NCI-H748 (cell line): ENCODE measurements at regions not wholly inside any gene's neighbourhood (a gene's known extent, or its start where the extent isn't known, plus 50 kb on each side); places are given as distances from the start of the nearest gene placed in this dataset.

ENCODE experiments used
- DNase-seq: peaks from one replicate; lab custom pipeline; 2025; ENCODE audit not compliant: unreplicated experiment; lab: John Stamatoyannopoulos, UW

DNA sequence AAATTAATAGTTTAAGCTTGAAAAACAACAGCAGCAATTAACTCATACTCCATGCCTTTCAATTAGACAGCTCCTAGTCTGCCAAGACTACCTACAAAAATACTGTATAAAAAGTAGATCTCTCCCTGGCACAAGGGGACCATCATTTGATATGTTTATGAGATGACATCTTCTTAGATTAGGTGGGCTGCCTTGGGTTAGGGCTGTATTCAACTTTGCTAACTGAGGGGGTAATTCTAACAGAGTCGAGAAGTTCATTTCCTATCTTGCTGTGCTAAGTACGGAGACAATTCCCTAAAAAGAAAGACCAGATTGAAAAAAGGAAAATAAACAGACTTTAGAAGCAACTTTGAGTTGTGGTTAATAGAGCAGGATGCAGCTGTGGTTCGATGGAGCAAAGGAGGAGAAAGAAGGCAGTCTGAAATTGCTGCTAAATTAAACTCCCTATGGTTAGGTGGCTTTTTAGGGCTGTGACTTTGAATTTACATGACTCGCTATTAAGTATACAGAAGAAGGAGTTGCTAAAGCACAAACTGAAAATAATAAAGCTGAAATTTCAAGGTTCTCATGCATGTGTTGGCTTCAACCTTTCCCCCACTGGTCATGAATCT is 75.4 kb downstream of the CDC7 start:
- DNase-seq: no peak

DNA sequence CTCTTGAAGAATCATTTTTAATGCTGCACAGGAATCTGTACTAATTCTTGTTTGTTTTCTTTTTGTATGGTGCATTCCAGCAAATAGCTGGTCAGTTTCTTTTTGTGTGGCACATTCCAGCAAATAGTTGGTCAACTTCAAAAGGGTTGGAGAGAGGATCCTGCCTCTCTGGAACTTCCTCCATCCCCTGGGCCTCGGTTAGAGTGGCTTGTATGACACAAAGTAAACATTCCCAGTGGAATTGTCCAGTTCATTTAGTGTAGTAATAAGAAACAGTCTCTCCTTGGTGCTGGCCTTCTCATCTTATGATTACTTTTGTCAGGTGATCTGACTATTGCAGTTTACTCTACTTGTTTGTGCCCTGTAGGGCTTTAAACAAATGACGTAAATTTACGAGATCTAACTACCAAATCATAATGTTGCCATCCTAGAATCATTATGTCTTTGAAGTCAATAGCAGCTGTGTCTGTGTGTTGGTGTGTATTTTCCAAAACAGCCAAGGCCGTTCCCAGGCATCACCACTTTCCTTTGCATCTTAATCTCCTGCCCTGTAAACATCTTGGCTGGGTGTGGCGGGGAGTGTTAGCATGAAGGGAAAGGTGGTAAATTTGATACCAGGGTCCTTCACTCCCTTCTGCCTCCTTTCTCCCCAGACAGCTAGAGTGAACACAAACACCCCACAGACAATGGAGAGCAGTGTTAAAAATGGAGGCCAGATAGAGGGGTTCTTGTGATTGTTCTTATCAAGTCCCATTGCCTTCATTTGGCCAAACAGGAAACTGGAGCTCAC is 77.9 kb downstream of the CDC7 start:
- DNase-seq: no peak

DNA sequence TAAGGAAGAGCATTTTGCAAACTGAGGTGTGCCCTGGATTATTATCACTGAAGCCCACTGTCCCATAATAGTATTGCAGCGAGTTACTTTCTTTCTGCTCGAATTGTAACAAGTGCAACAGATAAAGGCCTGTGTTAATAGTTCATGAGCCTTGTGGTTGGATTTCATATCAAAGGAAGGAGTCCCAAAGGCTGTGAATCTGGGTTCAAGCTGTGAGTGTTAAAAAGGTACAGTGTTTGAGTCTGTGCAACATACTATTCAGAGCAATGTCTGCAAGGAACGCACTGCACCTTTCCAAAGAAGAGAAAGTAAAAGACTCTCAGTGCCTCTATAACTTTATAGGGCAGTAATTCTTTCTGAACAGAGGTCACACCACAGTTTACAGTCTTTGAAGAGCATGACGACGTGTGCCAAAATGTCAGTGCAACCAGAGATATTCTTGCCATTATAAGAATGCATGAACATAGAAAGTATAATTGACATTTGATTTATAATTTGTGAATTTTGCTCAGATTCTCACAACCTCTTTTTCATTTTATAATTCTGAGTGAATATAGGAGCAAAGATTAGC is 79.1 kb downstream of the CDC7 start:
- DNase-seq: no peak

DNA sequence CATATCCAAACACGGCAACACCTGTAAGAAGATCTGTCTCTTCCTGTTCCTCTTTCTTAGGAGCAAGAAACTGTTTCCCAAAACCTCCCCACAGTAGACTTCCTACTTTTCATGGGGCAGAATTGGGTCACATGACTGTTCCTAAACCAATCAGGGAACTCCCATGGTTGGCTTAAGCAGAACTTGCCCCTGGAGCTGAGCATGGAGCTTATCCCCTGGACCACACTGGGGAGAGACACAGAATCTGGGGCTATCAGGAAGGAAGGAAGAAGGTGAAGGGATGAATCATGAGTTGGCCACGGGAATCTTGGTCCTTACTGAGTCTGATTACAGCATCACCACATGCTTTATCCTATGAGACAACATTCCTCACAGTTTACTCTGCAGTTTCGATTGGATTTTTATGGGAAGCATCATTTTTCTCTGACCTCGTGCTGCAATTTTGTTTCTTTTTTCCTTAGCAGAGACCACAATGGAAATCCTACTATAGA is 81.8 kb downstream of the CDC7 start:
- DNase-seq: peak; percentile 30

DNA sequence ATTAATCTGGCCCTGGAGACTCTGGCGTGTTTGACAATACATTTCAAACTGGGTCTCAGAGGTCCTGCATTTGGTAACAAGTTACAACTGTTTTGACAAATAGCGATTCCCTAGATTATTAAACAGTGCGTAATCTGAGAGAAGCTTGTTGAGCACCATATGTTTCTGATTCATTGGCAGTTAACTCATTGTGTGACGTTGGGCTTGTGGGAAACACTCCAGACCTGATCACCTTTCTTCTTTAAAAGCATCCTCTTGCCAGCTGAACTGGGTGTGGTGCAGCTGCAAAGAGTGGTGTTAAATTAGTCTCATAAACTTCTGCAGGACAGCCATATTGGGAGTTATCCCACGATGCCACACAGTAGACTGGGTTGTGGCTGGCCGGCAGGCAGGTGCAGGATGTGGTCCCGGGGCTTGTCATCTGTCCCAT is 82.7 kb downstream of the CDC7 start:
- peak; percentile 85 for DNase-seq

DNA sequence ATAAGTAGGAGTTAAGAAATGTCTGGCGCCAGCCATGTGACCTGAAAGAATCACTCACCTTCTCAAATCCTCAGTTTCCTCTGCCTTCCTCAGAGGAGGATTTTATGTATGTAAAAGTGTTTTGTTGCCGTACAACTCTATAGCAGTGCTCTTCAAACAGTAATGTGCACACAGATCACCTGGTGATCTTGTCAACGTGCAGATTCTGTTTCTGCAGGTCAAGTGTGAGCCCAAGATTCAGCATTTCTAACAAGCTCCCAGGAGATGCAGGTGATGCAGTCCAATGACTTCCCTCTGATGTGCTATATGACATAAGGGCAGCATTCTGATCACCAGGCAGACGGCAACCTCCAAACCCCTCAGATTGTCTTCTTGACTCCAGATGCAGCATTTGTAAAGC is 83.7 kb downstream of the CDC7 start:
- no peak for DNase-seq

DNA sequence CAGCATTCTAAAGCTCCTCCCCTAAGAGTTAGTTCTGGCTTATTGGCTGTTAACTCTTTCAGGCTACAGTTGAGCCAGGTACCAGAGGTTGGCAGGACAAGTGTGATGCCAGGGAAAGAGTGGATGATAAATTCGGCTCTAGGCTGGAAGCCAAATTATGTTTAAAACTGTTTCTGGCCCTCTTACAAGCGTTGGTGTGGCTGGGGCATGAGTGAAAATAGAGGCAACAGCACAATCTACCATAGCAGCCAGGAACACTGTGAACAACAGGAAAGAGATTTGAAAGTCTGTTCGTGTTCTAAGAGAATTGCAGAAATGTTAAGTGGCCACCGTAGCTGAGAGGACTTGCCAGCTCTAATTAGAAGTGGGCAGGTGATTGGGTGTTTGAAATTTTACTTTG is 84.2 kb downstream of the CDC7 start:
- DNase-seq: no peak

DNA sequence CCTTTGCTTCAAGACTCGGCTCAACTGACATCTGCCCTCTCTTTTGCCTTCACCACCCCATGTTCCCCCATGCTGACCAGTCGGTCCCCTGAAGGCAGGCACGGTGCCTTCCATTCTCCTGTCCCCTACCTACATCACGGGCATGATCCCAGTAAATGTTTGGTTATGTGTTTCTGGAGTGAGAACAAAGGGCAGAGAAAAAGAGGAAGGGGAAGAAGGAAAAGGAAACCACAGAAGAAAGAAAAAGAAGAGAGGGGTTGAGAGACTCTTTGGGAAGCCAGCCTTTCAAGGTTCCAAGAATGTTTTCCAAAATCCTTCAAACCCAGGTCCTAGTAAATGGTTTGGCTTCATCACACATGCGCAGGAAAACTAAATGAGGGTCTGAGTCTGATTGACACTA is 84.9 kb downstream of the CDC7 start:
- no peak for DNase-seq

DNA sequence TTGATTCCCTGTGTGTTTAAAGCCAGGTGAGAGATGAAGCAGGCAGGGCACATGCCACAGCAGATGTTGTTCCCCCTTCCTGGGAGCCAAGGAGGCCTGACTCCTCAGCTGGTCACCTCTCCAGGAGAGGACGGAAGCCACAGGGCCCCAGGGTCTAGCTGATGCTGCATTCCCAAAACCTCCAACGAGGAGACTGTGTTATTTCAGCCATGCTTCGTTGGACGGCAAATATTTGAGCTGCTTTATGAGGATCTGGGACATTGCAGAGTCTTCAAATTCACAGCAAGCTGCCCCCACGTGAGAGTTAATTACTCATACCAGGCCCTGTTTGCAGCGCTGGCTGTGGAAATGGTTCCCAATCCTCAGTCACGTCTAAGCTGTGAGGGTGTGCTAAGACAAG is 85.3 kb downstream of the CDC7 start:
- DNase-seq: no peak

DNA sequence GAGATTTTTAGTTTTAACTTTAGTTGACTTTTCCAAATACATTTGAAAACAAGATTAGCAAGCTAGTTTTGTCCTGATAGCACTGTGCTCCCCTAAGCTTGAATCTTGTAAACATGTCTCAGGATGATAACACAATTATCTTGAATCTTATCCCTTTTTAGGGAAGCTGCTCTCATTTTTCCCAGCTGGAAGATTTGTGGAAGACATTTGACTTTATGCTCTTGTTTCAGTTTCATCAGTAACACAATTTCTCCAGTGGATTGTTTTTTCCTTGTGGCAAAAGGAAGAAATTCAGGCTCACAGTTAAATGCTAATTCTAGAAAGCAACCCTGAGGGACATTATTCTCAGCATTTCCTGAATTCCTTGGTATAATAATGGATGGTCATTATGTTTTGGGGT is 88.8 kb downstream of the CDC7 start:
- no peak for DNase-seq

DNA sequence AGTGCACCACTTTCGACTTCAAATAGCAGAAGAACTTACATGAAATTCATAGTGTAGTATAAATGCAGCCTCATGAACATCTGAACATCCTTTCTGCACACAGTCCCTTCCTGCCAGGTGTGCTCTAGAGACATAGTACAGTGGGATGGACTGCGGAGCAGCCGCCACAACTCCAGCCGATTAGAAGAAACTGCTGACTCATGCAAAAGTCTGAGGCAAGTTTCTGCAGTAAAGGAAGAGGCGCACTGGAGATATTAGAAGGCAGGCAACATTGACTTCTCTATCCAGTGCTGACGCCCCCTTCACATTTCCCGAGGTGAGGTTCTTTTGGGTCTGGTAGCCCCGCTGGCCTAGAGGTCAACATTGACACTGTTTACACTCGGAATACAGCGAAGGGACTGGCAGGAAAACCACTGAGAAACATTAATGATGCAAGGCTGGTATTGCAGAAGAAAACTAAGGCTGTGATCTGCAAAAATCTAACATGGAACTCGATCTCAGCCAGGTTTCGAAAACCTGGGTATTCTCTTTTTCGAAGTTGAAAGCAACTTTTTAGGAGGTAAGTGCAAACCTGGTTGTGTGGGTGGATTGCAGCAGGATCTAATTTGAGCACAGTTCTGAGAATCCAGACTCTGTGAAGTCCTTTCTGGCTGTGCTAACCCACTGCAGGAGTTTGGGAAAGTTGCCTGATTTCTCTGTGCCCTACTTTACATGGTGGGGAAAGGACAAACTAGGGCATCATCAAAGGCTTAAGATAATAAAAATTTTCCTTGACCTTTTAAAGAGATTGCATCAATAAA is 90.7 kb downstream of the CDC7 start:
- no peak for DNase-seq

DNA sequence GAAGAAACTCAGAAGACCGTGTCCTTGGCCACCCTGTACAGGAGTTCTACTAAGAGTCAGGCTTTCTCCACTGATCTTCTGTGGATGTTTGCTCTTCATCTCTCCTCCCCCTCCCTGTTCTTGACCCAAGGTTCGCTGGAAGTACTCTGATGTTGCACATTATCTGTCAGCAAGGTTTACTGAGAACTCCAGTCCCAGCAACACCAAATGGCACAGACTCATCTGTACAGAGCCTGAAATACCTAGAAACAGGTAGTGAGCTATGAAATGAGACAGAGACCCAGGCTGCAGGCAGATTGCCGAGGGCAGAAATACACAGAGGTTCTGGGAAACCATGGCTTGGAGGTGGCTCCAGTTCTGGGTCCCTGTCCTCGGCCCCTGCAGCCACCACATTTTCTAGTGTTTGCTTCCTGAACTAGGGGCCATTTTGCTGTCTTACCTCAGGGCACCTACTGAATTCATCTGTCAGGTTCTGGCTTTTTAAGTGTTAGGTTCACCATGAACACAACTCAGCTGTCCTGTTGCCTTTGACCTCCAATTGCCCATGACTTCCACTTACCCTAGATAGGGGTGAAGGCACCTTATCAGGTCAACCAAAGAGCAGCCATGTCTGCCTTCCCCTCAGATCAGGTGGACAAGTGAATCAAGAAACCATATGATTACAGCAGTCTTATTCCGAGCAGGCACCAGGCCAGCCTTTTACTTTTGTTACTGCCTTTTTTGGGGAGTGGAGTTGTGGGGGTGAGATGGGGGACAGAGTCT is 92.2 kb downstream of the CDC7 start:
- DNase-seq: no peak

DNA sequence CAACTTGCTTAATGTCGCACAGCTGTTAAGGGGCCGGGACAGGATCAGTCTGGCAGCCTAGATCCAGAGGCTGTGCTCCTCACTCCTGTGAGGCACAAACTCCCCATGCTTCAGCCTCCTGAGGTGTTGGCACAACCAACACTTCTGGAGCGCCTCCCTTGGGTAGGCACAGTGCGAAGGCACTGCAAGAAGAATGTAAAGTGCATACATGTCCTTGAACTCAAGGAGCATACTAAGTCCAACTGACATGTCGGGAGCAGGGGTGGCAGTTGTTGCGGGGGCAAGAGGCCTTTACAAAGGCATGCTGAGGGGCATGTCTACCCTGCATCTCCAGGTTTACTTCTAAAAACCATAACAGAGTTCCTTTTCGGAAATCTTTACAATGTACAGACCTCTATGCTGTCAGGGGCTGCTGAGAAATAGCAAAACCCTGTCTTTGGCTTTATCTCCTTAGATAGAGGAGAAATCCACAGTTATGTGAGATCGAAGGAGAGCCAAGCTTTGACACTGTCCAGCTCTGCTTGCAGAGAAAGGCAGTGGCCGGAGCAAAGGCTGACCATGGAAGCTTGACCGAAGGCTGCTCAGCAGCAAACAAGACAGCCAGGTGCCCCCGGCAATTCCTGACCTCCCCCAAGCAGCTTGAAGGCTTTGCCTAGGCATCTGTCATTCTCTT is 93.9 kb downstream of the CDC7 start:
- DNase-seq: no peak

DNA sequence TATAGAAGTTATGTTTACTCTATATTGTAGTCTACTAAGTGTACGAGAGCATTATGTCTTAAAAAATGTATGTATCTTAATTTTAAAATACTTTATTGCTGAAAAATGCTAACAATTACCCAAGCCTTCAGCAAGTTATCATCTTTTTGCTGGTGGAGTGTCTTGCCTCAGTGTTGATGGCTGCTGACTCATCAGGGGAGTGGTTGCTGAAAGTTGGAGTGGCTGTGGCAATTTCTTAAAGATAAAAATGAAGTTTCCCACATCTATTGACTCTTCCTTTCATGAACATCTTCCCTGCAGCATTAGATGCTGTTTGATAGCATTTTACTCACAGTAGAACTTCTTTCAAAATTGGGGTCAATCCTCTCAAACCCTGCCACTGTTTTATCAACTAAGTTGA is 95.8 kb downstream of the CDC7 start:
- DNase-seq: no peak

DNA sequence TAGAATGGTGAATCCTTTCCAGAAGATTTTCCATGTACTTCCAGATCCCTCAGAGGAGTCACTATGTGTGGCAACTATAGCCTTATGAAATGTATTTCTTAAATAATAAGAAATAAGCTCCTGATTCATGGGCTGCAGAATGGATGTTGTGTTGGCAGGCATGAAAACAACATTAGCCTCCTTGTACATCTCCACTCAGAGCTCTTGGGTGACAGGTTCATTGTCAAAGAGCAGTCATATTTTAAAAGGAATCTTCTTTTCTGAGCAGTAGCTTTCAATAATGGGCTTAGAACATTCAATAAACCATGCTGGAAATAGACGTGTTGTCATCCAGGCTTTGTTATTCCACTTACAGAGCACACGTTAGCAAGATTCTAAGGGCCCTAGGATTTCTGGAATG is 96.6 kb downstream of the CDC7 start:
- DNase-seq: no peak

DNA sequence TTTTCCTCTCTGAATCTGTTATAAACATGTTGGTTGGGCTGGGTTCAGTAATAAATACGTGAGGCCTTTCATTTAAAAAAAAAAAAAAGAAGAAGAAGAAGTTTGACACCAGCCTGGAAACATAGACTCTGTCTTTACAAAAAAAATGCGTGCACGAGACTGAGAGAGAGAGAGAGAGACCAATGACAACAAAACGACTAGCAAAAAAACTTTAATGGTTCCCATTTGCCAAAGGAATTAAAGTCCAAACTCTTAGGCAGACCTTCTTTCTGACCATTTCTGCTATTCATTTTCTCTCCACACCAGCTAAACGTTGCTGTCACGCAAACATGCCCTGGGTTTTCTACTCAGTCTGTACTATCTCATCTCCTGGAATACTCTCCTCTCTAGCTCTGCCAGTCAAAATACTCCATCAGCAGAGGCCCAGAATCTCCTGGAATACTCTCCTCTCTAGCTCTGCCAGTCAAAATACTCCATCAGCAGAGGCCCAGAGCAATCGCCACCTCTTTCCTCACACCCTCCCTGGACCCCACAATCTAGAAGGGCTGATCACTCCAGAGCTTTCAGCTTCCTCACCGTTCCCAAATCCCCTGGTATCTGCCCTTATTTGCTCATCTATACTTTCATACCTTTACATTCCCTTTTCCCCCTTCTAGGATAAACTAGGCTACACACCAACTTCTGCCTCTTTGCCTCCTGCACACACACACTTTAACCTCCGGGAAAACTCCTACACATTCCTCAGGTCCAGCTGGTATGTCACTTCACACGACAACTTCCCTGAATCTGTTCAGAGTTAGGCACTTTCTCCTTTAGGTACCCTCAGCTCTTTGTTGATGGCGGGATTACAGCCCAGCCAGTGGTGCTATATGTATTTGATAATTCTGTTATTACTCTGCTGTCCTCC is 100.0 kb downstream of the CDC7 start:
- DNase-seq: no peak

DNA sequence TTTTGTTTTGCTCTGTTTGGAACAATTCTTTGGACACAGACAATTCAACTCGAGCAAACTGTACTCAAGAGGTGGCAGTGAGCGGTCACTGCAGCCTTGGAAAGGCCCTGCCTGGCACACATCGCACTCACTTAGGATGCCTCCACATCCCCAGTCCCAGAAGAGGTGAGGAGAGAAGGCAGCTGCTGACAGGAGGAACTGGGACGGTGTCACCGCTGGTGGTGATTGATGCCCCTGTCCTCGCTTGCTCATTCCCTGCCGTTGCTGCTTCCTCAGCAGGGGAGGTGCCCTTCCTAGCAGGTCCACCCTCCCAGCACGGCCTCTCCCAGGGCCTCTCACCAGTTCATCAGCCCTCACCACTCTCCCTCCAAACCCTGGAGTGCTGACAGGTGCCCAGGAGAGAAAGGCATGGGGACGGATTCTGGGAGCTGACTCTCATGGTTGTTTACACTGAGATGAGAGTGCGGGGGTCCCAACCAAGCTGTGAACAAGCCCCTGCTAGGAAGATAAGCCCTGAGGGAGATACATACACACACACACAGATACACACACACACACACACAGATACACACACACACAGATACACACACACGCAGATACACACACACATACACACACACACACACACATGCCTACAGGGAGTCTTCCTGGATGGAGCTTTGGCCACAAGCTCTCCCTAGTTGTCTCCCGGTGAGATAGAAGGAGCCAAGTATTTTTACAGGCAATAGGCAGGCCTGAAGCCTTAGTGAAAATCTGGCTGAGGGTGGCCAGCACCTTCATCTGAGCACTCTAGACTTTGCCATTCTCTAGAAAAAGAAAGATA is 101.1 kb downstream of the CDC7 start:
- no peak for DNase-seq

DNA sequence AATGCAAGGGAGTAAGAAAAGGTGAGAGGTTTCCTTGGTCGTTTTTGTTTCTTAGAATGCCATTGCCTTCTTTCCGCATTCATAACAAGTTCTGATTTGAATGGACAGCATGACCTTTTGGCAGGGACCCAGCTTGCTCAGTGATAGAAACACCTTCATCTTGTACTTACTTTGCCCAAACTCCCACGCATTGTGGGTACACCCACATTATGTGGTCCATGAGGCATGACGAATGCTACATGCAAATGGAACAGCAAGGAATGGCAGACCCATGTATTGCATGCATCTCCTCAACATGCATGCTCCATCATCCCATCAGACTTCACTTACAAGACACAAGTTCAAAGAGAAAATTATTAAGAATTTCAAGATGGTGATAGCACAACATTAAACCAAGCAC is 102.8 kb downstream of the CDC7 start:
- DNase-seq: no peak
